LNCAP (cell line): ENCODE measurements at regions not wholly inside any gene's neighbourhood (a gene's known extent, or its start where the extent isn't known, plus 50 kb on each side); places are given as distances from the start of the nearest gene placed in this dataset.

ENCODE experiments used
- CTCF ChIP-seq: fragments of 450-650 bp; IDR thresholded peaks from 2 replicates; pipeline ENCODE4 v1.5.1; 2017; ENCODE audit warnings: mild to moderate bottlenecking

DNA sequence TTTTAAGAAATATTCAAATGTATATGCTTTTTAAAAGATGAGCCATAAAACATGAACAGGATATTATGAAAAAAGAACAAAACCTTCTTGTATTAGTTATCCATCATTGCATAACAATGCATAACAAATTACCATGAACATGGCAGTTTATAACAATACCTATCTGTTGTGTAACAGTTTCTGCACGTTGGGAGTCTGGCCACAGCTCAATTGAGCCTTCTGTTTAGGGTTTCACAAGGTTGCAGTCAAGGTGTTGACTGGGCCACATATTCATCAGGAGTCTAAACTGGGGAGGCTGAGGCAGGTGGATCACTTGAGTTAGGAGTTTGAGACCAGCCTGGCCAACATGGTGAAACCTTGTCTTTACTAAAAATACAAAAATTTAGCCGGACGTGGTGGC is 149.4 kb upstream of the SMLR1 start:
- TF ChIP-seq CTCF, result no peak

- TF ChIP-seq CTCF, result no peak
These were observed 147.5 kb upstream of the SMLR1 start for GRCh38 chr6:130679684-130680083.

DNA sequence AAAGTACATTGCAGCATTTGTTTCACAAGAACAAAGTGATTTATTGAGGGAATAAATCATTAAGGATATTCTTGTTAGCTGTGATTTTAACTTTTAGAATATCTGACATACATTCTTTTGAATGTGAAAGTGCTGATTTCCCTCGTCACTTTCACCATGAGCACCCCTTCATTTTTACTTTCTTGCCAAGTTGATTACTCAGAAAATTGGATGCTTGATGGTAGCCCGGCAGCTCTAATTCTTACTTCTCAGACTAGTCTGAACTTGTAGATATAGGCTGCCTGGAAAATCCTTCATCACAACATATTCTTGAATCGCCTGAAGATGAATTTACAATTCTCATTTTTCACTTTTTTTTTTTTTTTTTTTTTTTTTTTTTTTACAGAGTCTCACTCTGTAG is 147.1 kb upstream of the SMLR1 start:
- no peak for TF ChIP-seq CTCF

DNA sequence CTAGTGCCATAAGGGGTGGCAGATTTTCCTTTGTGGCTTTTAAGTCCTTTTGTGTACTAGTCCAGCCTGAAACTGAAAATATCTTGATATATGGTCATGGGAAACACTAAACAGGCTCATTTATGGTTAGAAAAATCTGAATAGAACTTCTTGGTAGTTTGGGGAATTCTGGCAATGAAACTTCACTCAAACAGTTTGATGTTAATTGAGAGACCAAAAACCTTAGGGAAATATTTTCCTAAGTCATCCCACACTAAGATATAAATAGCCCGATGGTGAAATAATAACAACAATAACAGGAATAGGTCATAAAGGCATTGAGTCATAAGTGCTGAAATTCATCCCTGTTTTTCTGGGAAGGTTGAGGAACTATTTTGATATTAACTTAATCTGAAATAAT is 146.2 kb upstream of the SMLR1 start:
- no peak for TF ChIP-seq CTCF

- no peak for TF ChIP-seq CTCF
These were observed 145.1 kb upstream of the SMLR1 start for GRCh38 chr6:130682066-130682465.

DNA sequence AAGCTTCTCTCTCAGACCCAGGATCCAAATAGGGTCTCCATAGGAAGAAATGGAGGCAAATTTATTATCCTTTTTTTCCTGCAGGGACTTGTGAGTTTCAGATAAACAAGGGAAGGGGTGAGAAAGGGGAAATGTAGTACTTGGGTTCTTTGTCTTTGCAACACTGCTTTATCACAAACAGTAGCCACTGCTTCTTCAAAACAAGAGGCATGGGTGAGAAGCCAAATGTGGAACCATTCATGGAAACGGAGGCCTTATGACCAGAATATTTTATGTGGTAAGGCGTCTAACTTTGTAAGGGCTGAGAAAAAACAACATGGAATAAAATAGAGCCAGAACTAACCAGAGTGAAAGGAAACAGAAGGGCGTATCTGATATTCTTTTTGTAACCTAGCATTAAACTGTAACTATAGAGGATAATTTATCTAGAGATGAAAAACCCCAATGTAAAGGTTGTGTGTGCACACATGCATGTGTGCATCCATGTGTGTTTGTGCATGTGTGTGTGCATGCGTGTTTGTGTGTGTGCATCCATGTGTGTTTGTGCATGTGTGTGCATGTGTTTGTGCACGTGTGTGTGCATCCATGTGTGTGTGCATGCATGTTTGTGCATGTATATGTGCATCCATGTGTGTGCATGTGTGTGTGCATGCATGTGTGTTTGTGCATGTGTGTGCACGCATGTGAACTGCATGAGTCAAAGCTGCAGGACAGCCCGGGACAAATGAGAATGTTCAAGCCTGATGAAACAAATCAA is 143.3 kb upstream of the SMLR1 start:
- no peak for TF ChIP-seq CTCF

GRCh38 chr6:130692659-130693058 is 134.5 kb upstream of the SMLR1 start:
- TF ChIP-seq CTCF, result no peak

GRCh38 chr6:130693944-130694343 is 133.3 kb upstream of the SMLR1 start:
- TF ChIP-seq CTCF, result no peak
